ENCODE measurements at regions not wholly inside any gene's neighbourhood (a gene's known extent, or its start where the extent isn't known, plus 50 kb on each side); places are given as distances from the start of the nearest gene placed in this dataset.

DNA sequence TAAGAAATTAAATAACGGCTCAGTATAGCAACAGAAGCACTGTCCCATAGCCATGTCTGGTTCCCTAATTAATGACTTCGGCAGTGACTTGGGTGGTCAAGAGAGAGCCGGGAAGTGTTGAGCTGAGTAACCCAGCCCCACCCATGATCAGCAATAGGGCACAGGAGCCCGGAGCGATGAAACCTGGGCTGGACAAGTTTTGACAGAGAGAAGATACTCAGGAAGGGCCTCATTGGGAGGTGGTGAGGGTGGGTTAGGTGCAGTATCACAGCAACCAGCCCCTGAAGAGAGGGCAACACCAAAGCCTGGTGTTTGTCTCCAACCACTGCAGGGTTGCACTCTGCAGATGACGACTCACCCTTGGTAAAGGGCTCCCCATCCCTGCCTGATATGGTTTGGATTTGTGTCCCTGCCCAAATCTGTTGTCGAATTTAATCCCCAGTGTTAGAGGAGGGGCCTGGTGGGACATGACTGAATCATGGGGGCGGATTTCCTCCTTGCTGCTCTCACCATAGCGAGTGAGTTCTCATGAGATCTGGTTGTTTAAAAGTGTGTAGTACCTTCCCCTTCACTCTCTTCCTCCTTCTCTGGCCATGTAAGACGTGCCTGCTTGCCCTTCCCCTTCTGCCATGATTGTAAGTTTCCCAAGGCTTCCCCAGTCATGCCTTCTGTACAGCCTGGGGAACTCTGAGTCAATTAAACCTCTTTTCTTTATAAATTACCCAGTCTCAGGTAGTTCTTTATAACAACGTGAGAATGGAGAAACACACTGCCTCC is 124.9 kb upstream of the MED13L start:
- no peak for DNase-seq (ENCODE audit: low spot score)

DNA sequence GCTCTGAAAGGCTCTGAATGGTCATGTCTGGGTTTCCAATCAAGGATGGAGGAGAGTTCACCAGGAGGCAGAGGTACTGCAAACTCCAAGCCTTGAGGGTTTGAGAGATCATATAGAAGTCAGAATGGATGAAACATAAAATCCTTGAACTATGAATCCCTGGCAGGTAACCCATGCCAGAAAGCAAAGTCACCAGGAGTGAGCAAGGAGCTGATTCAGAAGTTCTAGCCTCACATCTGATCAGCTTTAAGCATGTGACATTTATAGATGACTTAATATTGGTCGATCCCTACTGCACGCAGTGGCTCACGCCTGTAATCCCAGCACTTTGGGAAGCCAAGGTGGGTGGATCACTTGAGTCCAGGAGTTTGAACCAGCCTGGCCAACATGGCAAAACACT is 126.1 kb upstream of the MED13L start:
- no peak for DNase-seq (ENCODE audit: low spot score)

GRCh38 chr12:116404247-116404646 is 126.8 kb upstream of the MED13L start:
- no peak for DNase-seq (ENCODE audit: low spot score)

DNA sequence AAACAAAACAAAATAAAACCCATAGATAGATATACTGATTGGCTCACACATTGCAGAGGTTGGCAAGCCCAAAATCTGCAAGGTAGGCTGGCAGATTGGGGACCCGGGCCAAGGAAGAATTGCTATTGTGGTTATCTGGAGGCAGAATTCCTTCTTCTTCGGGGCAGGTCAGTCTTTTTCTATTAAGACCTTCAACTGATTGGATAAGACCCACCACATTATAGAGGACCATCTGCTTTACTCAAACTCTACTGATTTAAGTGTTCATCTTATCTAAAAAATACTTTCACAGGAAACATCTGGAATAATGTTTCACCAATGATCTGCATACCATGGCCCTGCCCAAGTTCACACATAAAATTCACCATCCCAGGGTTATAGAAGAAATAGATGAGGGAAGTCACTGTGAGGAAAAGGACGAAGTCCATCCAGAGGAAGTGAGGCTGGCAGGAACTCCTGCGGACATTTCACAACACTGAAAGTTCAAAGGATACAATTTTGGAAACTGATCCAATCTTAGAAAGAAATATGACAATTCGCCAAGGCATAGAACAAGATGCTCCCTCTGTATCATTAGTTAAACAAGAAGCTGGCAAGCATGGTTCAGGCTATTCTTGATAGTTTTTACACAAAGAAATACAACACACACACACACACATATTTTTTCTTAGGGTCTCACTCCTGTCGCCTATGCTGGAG is 127.6 kb upstream of the MED13L start:
- DNase-seq (ENCODE audit: low spot score): no peak

- peak; percentile 74 for DNase-seq (ENCODE audit: low spot score)
Observed at GRCh38 chr12:116406529-116406928, 129.0 kb upstream of the MED13L start.

DNA sequence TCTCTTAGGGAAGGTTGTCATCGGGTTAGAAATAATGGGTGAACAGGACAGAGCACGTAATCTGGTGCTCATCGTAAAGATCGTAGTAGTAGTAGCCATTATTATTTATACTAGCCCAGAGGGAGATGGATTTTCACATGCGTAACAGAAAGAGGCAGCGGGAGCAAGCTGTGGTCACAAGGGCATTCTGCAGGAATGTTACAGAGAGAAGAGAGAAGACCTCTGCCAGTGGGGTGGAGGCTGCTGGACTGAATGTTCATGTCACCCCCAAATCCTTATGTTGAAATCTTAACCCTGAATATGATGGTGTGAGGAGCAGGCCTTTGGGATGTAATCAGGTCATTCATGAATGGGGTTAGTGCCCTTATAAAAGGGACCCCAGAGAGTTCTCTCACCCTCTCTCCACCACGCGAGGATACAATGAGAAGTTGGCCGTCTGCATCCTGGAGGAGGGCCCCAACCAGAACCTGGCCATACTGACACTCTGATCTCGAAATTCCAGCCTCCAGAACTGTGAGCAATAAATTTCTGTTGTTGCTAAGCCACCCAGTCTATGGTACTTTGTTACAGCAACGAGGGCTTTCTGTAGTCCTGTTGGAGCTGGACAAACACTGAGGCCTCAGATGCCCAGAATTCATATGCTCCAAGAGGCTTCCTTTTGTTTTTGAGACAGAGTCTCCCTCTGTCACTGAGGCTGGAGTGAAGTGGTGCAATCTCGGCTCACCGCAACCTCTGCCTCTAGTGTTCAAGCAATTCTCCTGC is 131.2 kb upstream of the MED13L start:
- no peak for DNase-seq (ENCODE audit: low spot score)

- no peak for DNase-seq (ENCODE audit: low spot score)
Observed at GRCh38 chr12:116411977-116412376, 134.5 kb upstream of the MED13L start.

DNA sequence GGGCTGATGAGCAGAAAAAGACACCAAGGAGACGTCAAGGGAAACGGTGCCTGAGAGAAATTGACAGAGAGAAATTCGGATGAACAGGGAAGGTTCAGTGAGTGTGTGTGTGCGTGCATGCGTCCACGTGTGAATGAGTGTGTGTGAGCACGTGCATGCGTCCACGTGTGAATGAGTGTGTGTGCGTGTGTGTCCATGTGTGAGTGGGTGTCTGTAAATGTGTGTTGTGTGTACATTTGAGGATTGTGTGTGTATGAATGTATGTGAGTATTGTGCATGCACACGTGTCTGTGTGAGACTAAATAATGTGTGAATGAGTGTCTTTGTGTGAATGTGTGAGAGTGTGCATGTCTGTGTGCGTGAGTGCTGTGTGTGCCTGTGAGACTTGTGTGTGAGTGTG is 137.4 kb upstream of the MED13L start:
- no peak for DNase-seq (ENCODE audit: low spot score)

GRCh38 chr12:116415408-116416108 is 138.1 kb upstream of the MED13L start:
- no peak for DNase-seq (ENCODE audit: low spot score)

GRCh38 chr12:116416166-116416565 is 138.7 kb upstream of the MED13L start:
- no peak for DNase-seq (ENCODE audit: low spot score)

DNA sequence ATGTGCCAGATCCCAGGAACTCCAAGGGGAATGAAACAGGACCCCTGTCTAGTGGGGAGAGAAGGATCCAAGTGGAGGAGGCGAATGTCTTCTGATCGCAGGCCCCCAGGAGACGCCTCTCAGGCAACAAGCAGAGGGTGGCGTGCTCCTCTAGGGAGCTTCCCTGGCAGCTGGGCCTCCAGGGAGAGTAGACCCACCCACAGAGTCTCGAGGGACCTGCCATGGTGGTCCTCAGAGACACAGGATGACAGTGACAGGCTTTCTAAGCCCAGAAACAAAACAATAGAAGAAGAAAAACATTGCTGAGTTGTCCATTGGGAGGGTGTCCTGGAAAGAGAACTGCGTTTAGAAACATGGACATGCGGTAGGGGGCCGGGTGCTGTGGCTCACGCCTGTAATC is 140.6 kb upstream of the MAP1LC3B2 start:
- no peak for DNase-seq (ENCODE audit: low spot score)

- no peak for DNase-seq (ENCODE audit: low spot score)
Observed at GRCh38 chr12:116420227-116420880, 138.8 kb upstream of the MAP1LC3B2 start.

DNA sequence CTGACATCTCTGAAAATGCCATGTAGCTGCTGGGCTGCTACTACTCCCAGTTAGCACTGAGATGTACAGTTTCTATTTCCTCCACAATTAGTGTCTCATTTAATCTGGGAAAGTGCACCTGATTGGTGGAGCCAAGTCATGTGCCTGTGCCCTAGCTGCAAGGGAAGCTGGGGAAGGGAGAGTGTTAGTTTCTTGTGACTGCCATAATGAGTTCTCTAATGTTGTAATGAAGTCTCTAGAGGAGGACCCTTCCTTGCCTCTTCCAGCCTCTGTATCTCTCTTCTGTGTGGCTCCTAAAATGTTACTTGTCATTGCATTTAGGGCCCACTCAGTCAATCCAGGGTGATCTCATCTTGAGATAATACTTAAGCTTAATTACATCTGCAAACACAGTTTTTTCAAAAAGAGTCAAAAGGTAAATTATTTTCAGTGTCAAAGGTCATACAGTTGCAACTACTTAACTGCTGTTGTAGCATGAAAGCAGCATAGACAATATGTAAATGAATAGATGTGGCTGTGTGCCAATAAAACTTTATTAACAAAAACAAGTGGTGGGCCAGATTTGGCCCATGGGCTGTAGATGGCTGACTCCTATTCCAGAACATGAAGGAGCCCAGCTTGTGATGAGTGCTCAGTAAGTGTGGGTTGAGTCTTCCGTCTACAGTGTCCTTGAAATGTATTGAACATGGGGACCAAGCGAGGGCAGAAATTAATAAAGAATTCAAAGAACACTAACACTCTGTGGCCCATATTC is 137.2 kb upstream of the MAP1LC3B2 start:
- DNase-seq (ENCODE audit: low spot score): no peak

DNA sequence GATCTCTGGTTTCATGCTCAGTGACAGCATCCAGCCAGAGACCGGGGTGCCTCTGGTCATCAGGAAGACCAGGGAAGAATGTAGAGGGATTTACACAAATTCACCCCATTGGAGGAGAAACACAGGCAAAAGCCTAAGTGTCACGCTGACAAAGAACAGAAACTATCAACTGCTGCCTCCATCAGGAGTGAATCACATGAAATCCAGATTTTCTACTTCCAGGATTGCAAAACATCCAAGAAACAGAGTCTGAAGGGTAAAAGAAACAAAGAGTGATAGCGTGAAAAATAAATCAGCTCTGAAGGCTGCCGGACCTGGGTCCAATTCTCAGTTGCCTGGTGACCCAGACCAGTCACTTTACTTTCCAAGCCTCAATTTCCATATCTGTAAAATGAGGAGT is 136.1 kb upstream of the MAP1LC3B2 start:
- DNase-seq (ENCODE audit: low spot score): peak; percentile 65

GRCh38 chr12:116425256-116426193 is 133.7 kb upstream of the MAP1LC3B2 start:
- no peak for DNase-seq (ENCODE audit: low spot score)

DNA sequence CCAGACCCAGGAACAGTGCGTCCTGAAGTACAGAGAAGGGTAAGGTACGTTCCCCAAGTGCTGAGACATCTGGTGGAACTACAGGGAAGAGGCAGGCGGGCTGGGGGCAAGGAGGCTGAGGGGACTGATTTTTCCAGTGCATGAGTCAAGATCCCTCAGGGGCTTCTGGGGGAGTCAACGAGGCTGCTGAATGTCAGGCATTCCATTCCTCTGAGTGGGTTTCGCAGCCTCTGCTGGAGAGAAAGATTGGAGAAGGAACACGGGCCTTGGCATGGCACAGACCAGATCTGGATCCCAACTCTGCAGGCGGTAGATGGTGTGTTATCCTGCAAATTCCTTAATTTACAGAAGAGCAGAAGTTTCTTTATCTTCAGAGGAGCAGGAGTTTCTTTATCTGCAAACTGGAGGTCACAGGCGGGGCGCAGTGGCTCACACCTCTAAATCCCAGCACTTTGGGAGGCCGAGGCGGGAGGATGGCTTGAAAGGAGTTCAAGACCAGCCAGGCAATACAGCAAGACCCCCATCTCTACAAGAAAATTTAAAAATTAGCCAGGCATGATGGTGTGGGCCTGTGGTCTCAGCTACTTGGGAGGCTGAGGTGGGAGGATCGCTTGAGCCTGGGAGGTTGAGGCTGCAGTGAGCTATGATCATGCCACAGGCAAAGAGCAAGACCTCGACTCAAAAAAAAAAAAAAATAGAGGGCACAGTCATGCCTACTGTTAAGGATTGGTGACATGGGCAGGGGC is 132.6 kb upstream of the MAP1LC3B2 start:
- peak; percentile 85 for DNase-seq (ENCODE audit: low spot score)

DNA sequence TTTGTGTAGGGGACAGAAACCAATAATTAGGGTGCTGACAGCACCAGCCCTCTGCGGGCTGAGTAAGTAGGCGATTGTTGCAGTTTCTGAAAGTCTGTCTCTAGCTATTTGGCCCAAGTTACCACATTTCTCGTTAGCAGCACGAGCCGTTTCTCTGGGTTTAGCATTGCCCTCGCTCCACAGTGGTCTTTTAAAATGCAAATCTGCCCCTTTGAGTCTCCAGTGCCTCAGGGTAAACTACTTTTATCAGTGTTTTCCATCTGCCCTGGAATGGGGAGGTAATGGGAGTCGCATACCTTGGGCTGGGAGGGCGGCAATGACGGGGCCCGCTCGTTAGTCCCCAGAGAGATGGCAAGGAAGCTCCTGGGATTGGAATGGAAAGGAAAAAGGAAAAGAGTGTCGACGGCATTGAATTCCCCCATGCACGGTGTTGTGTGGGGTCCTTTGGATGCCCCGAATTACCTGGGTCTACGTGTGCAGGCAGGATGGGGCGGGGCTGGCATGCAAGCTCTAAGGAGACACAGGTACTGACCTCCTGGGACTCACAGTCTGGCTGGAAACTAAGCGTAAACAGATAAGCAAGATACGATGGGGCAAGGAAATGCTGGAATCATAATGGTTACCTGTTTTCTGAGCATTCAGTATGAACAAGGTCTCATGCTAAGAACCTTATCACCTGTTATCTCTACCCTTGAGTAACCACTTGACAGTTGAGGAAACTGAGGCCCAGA is 131.8 kb upstream of the MAP1LC3B2 start:
- DNase-seq (ENCODE audit: low spot score): no peak

DNA sequence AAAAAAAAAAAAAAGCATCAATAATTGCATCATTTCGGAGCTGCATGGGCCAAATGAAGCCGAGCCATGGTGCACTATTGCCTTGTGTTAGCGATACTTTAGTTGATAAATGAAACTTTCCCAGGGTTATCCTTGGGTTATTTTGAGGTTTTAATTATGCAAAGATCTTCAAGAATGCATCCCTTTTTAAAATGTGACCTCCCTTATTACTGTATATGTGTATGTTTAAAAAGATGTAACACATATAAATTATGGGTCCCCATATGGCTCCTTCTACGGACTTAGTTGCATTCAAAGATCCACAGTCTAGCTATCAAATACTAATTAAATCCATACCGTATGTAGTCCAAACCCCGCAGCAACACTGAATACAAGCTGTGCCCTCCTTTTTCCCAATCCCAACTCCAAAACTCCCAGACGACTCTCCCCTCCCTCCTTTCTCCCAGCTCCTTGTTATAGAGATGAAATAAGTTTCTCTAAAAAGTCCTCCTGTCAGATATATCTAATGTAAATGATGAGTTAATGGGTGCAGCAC is 129.3 kb upstream of the MAP1LC3B2 start:
- no peak for DNase-seq (ENCODE audit: low spot score)

All from AG08396 (cell line).